WTC11 (cell line): ENCODE measurements at regions not wholly inside any gene's neighbourhood (a gene's known extent, or its start where the extent isn't known, plus 50 kb on each side); places are given as distances from the start of the nearest gene placed in this dataset.

Experiments
- ATF1 ChIP-seq: sonication (generic); formaldehyde crosslinking; IDR thresholded peaks from 2 replicates; pipeline ENCODE4 v1.8.1; 2023; ENCODE audit warnings: mild to moderate bottlenecking, moderate library complexity, missing genetic modification reagents
- CTCF ChIP-seq: fragments of 200-600 bp; IDR thresholded peaks from 2 replicates; pipeline ENCODE4 v1.8.0; 2022; ENCODE audit warnings: antibody characterized with exemption
- NR2C2 ChIP-seq: sonication (generic); formaldehyde crosslinking; IDR thresholded peaks from 2 replicates; pipeline ENCODE4 v1.8.0; 2022; ENCODE audit warnings: mild to moderate bottlenecking, missing genetic modification reagents

GRCh38 chr3:45319231-45319995 is 69.0 kb upstream of the LARS2 start:
- no peak for TF ChIP-seq ATF1 (CRISPR knock-in tag)
- no peak for TF ChIP-seq NR2C2 (CRISPR knock-in tag)
- TF ChIP-seq CTCF: no peak
